AG09319 (cell line): ENCODE measurements at regions not wholly inside any gene's neighbourhood (a gene's known extent, or its start where the extent isn't known, plus 50 kb on each side); places are given as distances from the start of the nearest gene placed in this dataset.

Experiments
- DNase-seq: peaks from one replicate; pipeline ENCODE4 v3.0.0-alpha.2; 2010; ENCODE audit warnings: low read depth; ENCODE audit errors: extremely low read depth
- CTCF ChIP-seq: IDR thresholded peaks from 2 replicates; pipeline ENCODE4 v1.5.1; 2011; ENCODE audit warnings: low read depth, mild to moderate bottlenecking, inconsistent platforms, low read length, moderate library complexity

- DNase-seq = no peak
- no peak for TF ChIP-seq CTCF
These were observed 480.4 kb downstream of the TRIML1 start for GRCh38 chr4:188619456-188620149.

DNA sequence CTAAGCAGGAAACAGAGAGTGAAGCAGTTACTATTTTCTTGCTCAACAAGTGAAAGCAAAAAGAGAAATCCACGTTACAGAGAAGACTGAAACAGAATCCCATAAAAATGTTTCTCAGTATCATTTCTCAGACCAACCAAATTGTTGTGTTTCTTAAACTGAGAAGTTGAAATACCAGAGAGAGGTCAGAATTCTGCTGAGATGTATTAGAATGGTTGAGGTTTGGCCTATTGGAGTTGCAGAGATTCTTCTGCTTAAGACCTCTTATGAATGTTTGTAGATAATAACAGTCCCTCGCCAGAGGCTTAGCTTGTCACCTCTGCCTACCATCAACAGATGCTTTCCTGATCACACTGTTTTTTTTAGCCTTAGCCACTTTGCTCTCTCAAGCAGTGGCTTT, 481.4 kb downstream of the TRIML1 start:
- DNase-seq = no peak
- no peak for TF ChIP-seq CTCF

DNA sequence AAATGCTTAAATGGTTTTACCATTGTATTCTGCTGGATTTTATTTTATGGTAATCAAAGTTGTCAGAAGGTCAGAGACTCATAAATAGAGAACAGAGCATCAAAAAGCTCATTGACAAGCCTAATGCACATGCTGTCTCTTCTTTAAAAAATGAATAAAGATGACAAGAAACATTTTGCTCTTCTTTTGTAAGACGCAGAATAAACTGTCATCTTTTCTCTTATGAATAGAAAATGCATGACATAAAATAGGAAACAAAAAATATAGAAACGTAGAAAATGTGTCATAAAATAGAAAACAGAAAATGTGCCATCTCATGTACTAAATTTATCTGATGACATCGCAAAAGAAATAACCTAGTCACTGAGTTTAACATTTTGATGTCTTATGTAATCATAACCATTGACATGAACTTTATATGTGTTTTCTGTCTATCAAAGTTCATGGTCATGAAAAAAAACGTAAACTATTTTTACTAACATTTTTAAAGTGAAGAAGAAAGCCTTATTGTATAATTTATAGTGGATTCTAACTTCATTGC, 484.1 kb downstream of the TRIML1 start:
- no peak for DNase-seq
- no peak for TF ChIP-seq CTCF

- no peak for TF ChIP-seq CTCF
- DNase-seq = no peak
These were observed 485.1 kb downstream of the TRIML1 start for GRCh38 chr4:188624370-188624769.

GRCh38 chr4:188627892-188628291, 488.7 kb downstream of the TRIML1 start:
- no peak; the same call in 1 of the 2 replicates for TF ChIP-seq CTCF
- DNase-seq = no peak

- TF ChIP-seq CTCF = no peak
- DNase-seq = no peak
These were observed 500.3 kb downstream of the TRIML1 start for GRCh38 chr4:188639479-188640100.

GRCh38 chr4:188647820-188648370, 508.7 kb downstream of the TRIML1 start:
- TF ChIP-seq CTCF = no peak
- DNase-seq = no peak
